Transverse colon (tissue), 4 donors: ENCODE measurements at regions not wholly inside any gene's neighbourhood (a gene's known extent, or its start where the extent isn't known, plus 50 kb on each side); places are given as distances from the start of the nearest gene placed in this dataset.

Source experiments
- DNase-seq: peaks from one replicate; pipeline ENCODE4 v3.0.0-alpha.2; 2019
- H3K27ac ChIP-seq, 4 donors: fragments of 200-600 bp; sonication (generic); 2 replicates each; pipeline ENCODE4 v1.5.1; 2016 to 2018; ENCODE audit warnings: inconsistent platforms in 4 of 4
- H3K27me3 ChIP-seq: fragments of 200-600 bp; sonication (generic); 2 replicates; pipeline ENCODE4 v1.5.1; 2017; ENCODE audit warnings: inconsistent platforms
- H3K36me3 ChIP-seq, 4 donors: fragments of 200-600 bp; sonication (generic); 2 replicates each; pipeline ENCODE4 v1.5.1; 2017 to 2019; ENCODE audit warnings: inconsistent platforms in 4 of 4
- H3K4me1 ChIP-seq, 4 donors: fragments of 200-600 bp; sonication (generic); 2 replicates each; pipeline ENCODE4 v1.5.1; 2017 to 2020; ENCODE audit warnings: inconsistent platforms in 4 of 4
- H3K4me3 ChIP-seq, 4 donors: fragments of 200-600 bp; sonication (generic); 1 replicate in 1 of 4; 2 replicates in 3 of 4; pipeline versions ENCODE4 v1.5.1 to v1.6.1; 2017 to 2019; ENCODE audit warnings: inconsistent platforms in 4 of 4
- H3K9me3 ChIP-seq, 2 donors: fragments of 200-600 bp; sonication (generic); 2 replicates each; pipeline ENCODE4 v1.5.1; 2017 to 2019; ENCODE audit warnings: inconsistent platforms in 2 of 2
- EP300 ChIP-seq: sonication (generic); formaldehyde crosslinking; IDR thresholded peaks from one replicate; pipeline ENCODE4 v1.6.1; 2017; ENCODE audit warnings: antibody characterized with exemption, low read depth
- POLR2A ChIP-seq: fragments of 450-650 bp; IDR thresholded peaks from one replicate; pipeline ENCODE4 v1.6.1; 2016; ENCODE audit warnings: antibody characterized with exemption, mild to moderate bottlenecking, moderate library complexity
- POLR2AphosphoS5 ChIP-seq, 3 donors: sonication (generic); formaldehyde crosslinking; IDR thresholded peaks; one replicate each; pipeline ENCODE4 v1.6.1; 2016; ENCODE audit warnings: antibody characterized with exemption in 3 of 3
- WGBS, 2 donors: methylation state at CpG; one replicate each; pipeline ENCODE4 v1.1.5; 2018; ENCODE audit warnings: low coverage in 1 of 2; 5-methylcytosine and 5-hydroxymethylcytosine counted together
- in situ Hi-C, 4 donors: fragments of 200-750 bp; cut with MboI; loops; one replicate each; pipeline versions ENCODE4 v1.15.0 to v1.15.1; 2017; ENCODE audit warnings: low sequenced_read_pairs in 3 of 4, low pct_ligation_motif_present in 1 of 4, low pct_unique_long_range_greater_than_20kb in 1 of 4
- intact Hi-C: fragments of 100-400 bp; cut with DNase I; formaldehyde crosslinking; loops from one replicate; pipeline ENCODE4 v1.15.1; 2023; ENCODE audit warnings: low total_unique reads
- TF ChIP-seq, protein P1 (sequence below), 5 experiments: fragments of 200-600 bp in 3 of 5; fragments of 450-650 bp in 2 of 5; sonication (generic) in 3 of 5; IDR thresholded peaks; 1 replicate in 2 of 5; 2 replicates in 3 of 5; pipeline ENCODE4 v1.5.1; 2016 to 2017; ENCODE audit warnings: antibody characterized with exemption in 5 of 5, inconsistent platforms in 3 of 5, mild to moderate bottlenecking in 2 of 5, moderate library complexity in 1 of 5

DNA sequence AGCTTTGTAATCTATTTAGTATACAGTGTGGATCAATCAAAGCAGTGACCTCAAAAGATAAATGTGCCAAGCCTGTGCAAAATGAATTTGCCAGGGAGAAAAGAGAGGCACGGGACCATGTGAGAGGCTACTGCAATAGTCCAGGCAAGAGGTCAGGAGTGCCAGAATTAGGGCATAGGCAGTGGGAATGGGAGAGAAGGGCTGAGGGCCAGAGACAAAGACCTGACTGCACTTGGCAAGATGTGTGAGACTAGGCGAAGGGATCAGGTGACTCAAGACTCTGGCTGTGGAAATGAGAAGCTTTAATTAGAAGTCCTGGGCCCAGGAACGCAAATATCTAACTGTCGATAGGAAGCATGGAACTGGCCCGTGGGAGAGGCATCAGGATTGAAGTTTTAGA, 168.1 kb downstream of the DHX15 start:
- intact Hi-C loops, result loop anchor here (10.0 kb wide), 1 partner anchor 1281 kb away; no protein-coding TSS in a partner anchor

DNA sequence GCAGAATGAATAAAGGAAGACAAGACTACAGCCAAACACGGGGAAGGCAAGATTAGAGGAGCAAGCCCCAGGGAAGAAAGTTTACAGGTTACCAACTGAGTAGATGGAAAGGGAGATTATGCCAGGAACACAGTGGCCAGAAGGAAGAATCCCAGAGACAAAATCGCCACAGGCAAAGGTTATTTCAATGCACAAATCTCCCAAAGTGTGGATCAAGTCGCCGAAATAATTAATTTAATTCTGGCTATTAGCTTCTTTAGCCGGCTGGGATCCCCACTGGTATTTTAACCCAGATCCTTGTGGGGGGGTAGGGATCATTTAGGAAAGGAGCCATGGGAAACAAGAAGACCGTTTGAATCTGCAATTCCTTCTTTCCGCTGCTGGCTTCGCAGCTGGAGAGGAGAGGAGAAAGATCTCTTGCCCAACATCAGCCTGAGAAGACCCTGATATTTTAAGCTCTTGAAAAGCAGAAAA, 171.0 kb downstream of the DHX15 start:
- H3K4me3 ChIP-seq, result no peak overlapping the region
- TF ChIP-seq, protein P1, sequence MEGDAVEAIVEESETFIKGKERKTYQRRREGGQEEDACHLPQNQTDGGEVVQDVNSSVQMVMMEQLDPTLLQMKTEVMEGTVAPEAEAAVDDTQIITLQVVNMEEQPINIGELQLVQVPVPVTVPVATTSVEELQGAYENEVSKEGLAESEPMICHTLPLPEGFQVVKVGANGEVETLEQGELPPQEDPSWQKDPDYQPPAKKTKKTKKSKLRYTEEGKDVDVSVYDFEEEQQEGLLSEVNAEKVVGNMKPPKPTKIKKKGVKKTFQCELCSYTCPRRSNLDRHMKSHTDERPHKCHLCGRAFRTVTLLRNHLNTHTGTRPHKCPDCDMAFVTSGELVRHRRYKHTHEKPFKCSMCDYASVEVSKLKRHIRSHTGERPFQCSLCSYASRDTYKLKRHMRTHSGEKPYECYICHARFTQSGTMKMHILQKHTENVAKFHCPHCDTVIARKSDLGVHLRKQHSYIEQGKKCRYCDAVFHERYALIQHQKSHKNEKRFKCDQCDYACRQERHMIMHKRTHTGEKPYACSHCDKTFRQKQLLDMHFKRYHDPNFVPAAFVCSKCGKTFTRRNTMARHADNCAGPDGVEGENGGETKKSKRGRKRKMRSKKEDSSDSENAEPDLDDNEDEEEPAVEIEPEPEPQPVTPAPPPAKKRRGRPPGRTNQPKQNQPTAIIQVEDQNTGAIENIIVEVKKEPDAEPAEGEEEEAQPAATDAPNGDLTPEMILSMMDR (IDR thresholded peaks at IDR 0.05), result no peak
- TF ChIP-seq POLR2A (no peak), POLR2AphosphoS5 (IDR thresholded peaks at IDR 0.05) (no peak), EP300 (no peak)
- no peak for DNase-seq
- no peaks in the 10 kb centered on the region for H3K36me3 ChIP-seq
- 66 to 78% methylated on average over 7 to 8 of the region's 8 CpGs for WGBS, 2 donors
- H3K4me1 ChIP-seq, result no peaks in the 10 kb centered on the region
- in situ Hi-C loops (loop anchor here in 2 of 4 donors (25.0 kb wide), 4 partner anchors 576 to 1276 kb away; no protein-coding TSS in a partner anchor), intact Hi-C loops (loop anchor here (10.0 kb wide), 1 partner anchor 1279 kb away; no protein-coding TSS in a partner anchor)
- no peaks in the 10 kb centered on the region for H3K27me3 ChIP-seq
- H3K9me3 ChIP-seq, result no peaks in the 10 kb centered on the region
- H3K27ac ChIP-seq, result no peak overlapping the region

More for the DNA sequence above, 168.1 kb downstream of the DHX15 start:
- Histone ChIP-seq H3K4me1 (peaks cover 0 to 6% (median 0%) of the 10 kb centered on the region in 4 donors), H3K36me3 (no peaks in the 10 kb centered on the region), H3K4me3 (no peak overlapping the region), H3K9me3 (no peaks in the 10 kb centered on the region), H3K27me3 (no peaks in the 10 kb centered on the region), H3K27ac (no peak overlapping the region)
- TF ChIP-seq, protein P1 (IDR thresholded peaks at IDR 0.05), result no peak
- TF ChIP-seq POLR2AphosphoS5 (IDR thresholded peaks at IDR 0.05) (no peak), EP300 (no peak), POLR2A (no peak)
- in situ Hi-C loops, result loop anchor here in 2 of 4 donors (25.0 kb wide), 4 partner anchors 579 to 1279 kb away; no protein-coding TSS in a partner anchor
- DNase-seq, result no peak
- WGBS, 2 donors, result 88 to 91% methylated on average over 5 of the region's 5 CpGs

DNA sequence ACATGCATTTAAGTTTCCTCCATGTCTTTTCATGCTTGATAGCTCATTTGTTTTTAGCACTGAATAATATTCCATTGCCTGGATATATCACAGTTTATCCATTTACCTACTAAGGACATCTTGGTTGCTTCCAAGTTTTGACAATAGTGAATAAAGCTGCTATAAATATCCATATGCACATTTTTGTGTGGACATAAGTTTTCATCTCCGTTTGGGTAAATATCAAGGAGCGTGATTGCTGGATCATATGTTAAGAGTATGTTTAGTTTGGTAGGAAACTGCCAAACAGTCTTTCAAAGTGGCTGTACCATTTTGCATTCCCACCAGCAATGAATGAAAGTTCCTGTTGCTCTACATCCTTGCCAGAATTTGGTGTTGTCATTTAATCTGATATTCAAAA, 172.5 kb downstream of the DHX15 start:
- TF ChIP-seq EP300, result no peak
- TF ChIP-seq, protein P1 (IDR thresholded peaks at IDR 0.05), result no peak
- no peak for TF ChIP-seq POLR2A
- no peak for TF ChIP-seq POLR2AphosphoS5 (IDR thresholded peaks at IDR 0.05)
- intact Hi-C loops (loop anchor here (10.0 kb wide), 1 partner anchor 1277 kb away; no protein-coding TSS in a partner anchor), in situ Hi-C loops (loop anchor here in 2 of 4 donors (25.0 kb wide), 4 partner anchors 575 to 1275 kb away; no protein-coding TSS in a partner anchor)
- H3K27me3 ChIP-seq, result no peaks in the 10 kb centered on the region
- H3K4me3 ChIP-seq, result no peak overlapping the region
- H3K27ac ChIP-seq, result no peak overlapping the region
- DNase-seq, result no peak
- H3K9me3 ChIP-seq, result no peaks in the 10 kb centered on the region
- WGBS, 2 donors, result 76 to 89% methylated on average over 2 of the region's 2 CpGs
- no peaks in the 10 kb centered on the region for H3K36me3 ChIP-seq
- no peaks in the 10 kb centered on the region for H3K4me1 ChIP-seq

DNA sequence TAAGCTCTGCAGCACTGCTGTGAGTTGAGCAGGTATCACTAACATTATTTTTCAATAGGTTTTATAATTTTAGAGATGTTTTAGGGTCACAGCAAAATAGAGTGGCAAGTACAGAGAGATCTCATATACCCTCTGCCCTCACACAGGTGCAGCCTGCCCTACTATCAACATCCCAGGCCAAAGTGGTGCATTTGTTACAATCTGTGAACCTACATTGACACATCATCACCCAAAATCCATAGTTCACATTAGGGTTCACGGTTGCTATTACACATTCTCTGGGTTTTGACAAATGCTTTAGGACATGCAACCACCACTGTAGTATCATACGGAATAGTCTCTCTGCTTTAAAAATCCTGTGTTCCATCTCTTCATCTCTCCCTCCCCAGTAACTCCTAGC, 173.1 kb downstream of the DHX15 start:
- intact Hi-C loops, result loop anchor here (10.0 kb wide), 1 partner anchor 1276 kb away; no protein-coding TSS in a partner anchor
- Histone ChIP-seq H3K4me1 (no peaks in the 10 kb centered on the region), H3K27ac (no peak overlapping the region), H3K36me3 (no peaks in the 10 kb centered on the region), H3K4me3 (no peak overlapping the region), H3K27me3 (no peaks in the 10 kb centered on the region), H3K9me3 (no peaks in the 10 kb centered on the region)
- DNase-seq, result no peak
- in situ Hi-C loops, result loop anchor here in 2 of 4 donors (25.0 kb wide), 4 partner anchors 574 to 1274 kb away; no protein-coding TSS in a partner anchor
- TF ChIP-seq POLR2A, result no peak
- TF ChIP-seq, protein P1 (IDR thresholded peaks at IDR 0.05), result no peak
- TF ChIP-seq EP300, result no peak
- TF ChIP-seq POLR2AphosphoS5 (IDR thresholded peaks at IDR 0.05), result no peak
- 86 to 100% methylated on average over 1 to 2 of the region's 2 CpGs for WGBS, 2 donors
